ENCODE measurements at regions not wholly inside any gene's neighbourhood (a gene's known extent, or its start where the extent isn't known, plus 50 kb on each side); places are given as distances from the start of the nearest gene placed in this dataset.
A peak's percentile ranks its signal among the peaks of the same experiment; 100 is the strongest.
"Not testable (repeated sequence)": the region's sequence is repeated elsewhere in the genome, so short reads cannot be mapped to it uniquely, and the experiment has no call there.

DNA sequence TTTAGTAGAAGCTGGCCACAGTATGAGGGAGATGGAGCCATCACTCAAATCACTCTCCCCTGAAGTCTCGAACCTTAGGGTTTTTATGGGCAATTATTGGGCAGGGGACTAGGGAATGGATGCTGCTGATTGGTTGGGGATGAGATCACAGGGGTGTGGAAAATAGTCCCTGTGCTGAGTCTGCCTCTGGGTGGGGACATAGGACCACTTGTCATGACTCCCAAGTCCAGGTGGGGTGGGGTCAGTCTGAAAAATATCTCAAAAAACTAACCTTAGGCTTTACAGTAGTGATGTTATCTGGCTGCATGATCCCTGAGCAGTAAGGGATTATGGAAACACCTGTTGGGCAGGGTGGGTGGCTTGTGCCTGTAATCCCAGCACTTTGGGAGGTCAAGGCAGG, 98.6 kb downstream of the XRCC2 start:
- Mint-ChIP-seq H3K27ac (no peak overlapping the region), H3K4me1 (peaks cover 2% of the 10 kb centered on the region), H3K4me3 (no peak overlapping the region), H3K27me3 (no peaks in the 10 kb centered on the region), H3K9me3 (ENCODE audit: insufficient read depth) (no peaks in the 10 kb centered on the region)
- no CpG with 5 or more reads among the region's 1 CpG for WGBS (ENCODE audit: insufficient coverage)
- TF ChIP-seq, protein P1, sequence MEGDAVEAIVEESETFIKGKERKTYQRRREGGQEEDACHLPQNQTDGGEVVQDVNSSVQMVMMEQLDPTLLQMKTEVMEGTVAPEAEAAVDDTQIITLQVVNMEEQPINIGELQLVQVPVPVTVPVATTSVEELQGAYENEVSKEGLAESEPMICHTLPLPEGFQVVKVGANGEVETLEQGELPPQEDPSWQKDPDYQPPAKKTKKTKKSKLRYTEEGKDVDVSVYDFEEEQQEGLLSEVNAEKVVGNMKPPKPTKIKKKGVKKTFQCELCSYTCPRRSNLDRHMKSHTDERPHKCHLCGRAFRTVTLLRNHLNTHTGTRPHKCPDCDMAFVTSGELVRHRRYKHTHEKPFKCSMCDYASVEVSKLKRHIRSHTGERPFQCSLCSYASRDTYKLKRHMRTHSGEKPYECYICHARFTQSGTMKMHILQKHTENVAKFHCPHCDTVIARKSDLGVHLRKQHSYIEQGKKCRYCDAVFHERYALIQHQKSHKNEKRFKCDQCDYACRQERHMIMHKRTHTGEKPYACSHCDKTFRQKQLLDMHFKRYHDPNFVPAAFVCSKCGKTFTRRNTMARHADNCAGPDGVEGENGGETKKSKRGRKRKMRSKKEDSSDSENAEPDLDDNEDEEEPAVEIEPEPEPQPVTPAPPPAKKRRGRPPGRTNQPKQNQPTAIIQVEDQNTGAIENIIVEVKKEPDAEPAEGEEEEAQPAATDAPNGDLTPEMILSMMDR (IDR thresholded peaks at IDR 0.05), result no peak
- no peak for TF ChIP-seq EZH2 (IDR thresholded peaks at IDR 0.05; ENCODE audit: borderline replicate concordance, insufficient read depth, low read depth, low read length, poor library complexity, severe bottlenecking)
- Histone ChIP-seq H3K4me1 (ENCODE audit: control insufficient read depth in 2 of 2, insufficient read depth in 2 of 2, low read length in 2 of 2) (peaks cover 0 to 5% of the 10 kb centered on the region in 2 donors), H3K4me2 (replicated peaks; ENCODE audit: low read depth, low read length, poor library complexity, severe bottlenecking) (no peak overlapping the region), H3K27ac (ENCODE audit: low read length in 2 of 2) (no peak overlapping the region), H3K27me3 (replicated peaks in 1 of 4; ENCODE audit: control extremely low read depth in 1 of 4, control insufficient read depth in 3 of 4, insufficient read depth in 4 of 4, low read length in 3 of 4) (no peaks in the 10 kb centered on the region), H4K20me1 (ENCODE audit: control insufficient read depth, insufficient read depth, low read length, poor library complexity, severe bottlenecking) (no peaks in the 10 kb centered on the region), H3K79me2 (ENCODE audit: control insufficient read depth, insufficient read depth, low read length) (no peaks in the 10 kb centered on the region), H3K9ac (ENCODE audit: low read length) (no peak overlapping the region), H3K9me3 (ENCODE audit: control extremely low read depth in 1 of 3, control insufficient read depth in 2 of 3, insufficient read depth in 1 of 3, low read length in 2 of 3) (no peaks in the 10 kb centered on the region), H2AFZ (ENCODE audit: insufficient read depth, low read depth, low read length, poor library complexity, severe bottlenecking) (no peak overlapping the region), H3K4me3 (ENCODE audit: control extremely low read depth in 1 of 5, extremely low read depth in 1 of 5, insufficient read depth in 1 of 5, low read depth in 2 of 5, low read length in 4 of 5) (no peak overlapping the region), H3K36me3 (replicated peaks in 1 of 2; ENCODE audit: control extremely low read depth in 1 of 2, control insufficient read depth in 1 of 2, extremely low read depth in 1 of 2, insufficient read depth in 2 of 2, low read length in 1 of 2) (no peaks in the 10 kb centered on the region)
- ATAC-seq (ENCODE audit: low read depth) (no peak), DNase-seq (no peak)
- CTCF ChIA-PET, result no interaction called here
- POLR2A ChIA-PET, result no interaction called here
- intact Hi-C loops (cut with micrococcal nuclease), result no loop called here

DNA sequence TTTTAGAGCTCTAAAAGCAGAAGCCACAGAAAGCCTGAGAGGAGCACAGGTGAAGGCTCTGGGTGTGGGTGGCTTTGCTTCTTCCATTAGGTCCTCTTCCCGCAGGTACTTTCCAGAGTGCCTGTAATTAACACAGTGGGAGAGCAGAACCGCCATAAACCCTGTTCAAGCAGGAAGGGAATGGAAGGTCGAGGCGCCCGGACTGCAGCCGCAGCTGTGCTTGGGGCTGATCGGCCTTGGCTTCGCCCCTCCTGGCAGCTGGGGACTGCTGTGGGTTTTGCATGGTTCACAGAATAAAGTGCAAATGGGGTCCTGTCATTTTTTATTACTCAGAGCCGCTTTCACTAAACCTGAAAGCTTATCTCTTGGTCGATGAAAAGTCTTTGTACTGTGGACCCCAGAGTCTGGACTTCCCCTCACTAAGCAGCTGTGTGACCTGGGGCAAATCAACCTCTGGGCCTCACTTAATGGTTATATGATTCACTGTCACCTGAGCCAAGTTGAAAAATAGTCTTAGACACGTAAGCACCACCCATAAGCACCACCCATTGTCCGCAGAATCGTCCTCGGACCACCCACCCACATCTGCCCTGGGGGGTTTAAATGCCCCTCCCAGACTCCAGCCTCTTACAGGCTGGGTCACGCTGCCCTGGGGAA, 100.9 kb downstream of the XRCC2 start:
- Histone ChIP-seq H3K27me3 (replicated peaks in 1 of 4; ENCODE audit: control extremely low read depth in 1 of 4, control insufficient read depth in 3 of 4, insufficient read depth in 4 of 4, low read length in 3 of 4) (no peaks in the 10 kb centered on the region), H3K4me3 (ENCODE audit: control extremely low read depth in 1 of 5, extremely low read depth in 1 of 5, insufficient read depth in 1 of 5, low read depth in 2 of 5, low read length in 4 of 5) (no peak overlapping the region), H4K20me1 (ENCODE audit: control insufficient read depth, insufficient read depth, low read length, poor library complexity, severe bottlenecking) (no peaks in the 10 kb centered on the region), H3K4me1 (ENCODE audit: control insufficient read depth in 2 of 2, insufficient read depth in 2 of 2, low read length in 2 of 2) (peaks cover 0 to 5% of the 10 kb centered on the region in 2 donors), H3K79me2 (ENCODE audit: control insufficient read depth, insufficient read depth, low read length) (no peaks in the 10 kb centered on the region), H3K27ac (ENCODE audit: low read length in 2 of 2) (no peak overlapping the region), H3K4me2 (replicated peaks; ENCODE audit: low read depth, low read length, poor library complexity, severe bottlenecking) (no peak overlapping the region), H3K36me3 (replicated peaks in 1 of 2; ENCODE audit: control extremely low read depth in 1 of 2, control insufficient read depth in 1 of 2, extremely low read depth in 1 of 2, insufficient read depth in 2 of 2, low read length in 1 of 2) (no peaks in the 10 kb centered on the region), H3K9ac (ENCODE audit: low read length) (no peak overlapping the region), H3K9me3 (ENCODE audit: control extremely low read depth in 1 of 3, control insufficient read depth in 2 of 3, insufficient read depth in 1 of 3, low read length in 2 of 3) (no peaks in the 10 kb centered on the region), H2AFZ (ENCODE audit: insufficient read depth, low read depth, low read length, poor library complexity, severe bottlenecking) (no peak overlapping the region)
- Mint-ChIP-seq H3K4me3 (peak overlapping the region; percentile 16), H3K4me1 (peaks cover 2% of the 10 kb centered on the region), H3K27me3 (no peaks in the 10 kb centered on the region), H3K9me3 (ENCODE audit: insufficient read depth) (no peaks in the 10 kb centered on the region), H3K27ac (peak overlapping the region; percentile 41)
- CTCF ChIA-PET, result no interaction called here
- POLR2A ChIA-PET, result no interaction called here
- TF ChIP-seq EZH2 (IDR thresholded peaks at IDR 0.05; ENCODE audit: borderline replicate concordance, insufficient read depth, low read depth, low read length, poor library complexity, severe bottlenecking), result no peak
- TF ChIP-seq, protein P1 (IDR thresholded peaks at IDR 0.05), result no peak
- ATAC-seq (ENCODE audit: low read depth) (peak; percentile 58), DNase-seq (peak; percentile 19)
- intact Hi-C loops (cut with micrococcal nuclease), result no loop called here
- WGBS (ENCODE audit: insufficient coverage), result 59% methylated on average over 15 of the region's 15 CpGs

DNA sequence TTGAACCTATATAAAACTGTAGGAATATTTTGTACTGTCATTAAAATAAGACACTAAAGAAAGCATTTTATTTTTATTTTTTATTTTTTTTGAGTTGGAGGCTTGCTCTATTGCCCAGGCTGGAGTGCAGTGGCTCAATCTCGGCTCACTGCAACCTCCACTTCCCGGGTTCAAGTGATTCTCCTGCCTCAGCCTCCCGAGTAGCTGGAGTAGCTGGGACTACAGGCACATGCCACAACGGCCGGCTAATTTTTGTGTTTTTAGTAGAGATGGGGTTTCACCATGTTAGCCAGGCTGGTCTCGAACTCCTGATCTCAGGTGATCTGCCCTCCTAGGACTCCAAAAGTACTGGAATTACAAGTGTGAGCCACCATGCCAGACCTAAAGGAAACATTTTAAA, 102.8 kb downstream of the XRCC2 start:
- ATAC-seq (ENCODE audit: low read depth); H2AFZ ChIP-seq (ENCODE audit: insufficient read depth, low read depth, low read length, poor library complexity, severe bottlenecking); H3K4me3 Mint-ChIP-seq; H3K9ac ChIP-seq (ENCODE audit: low read length); H4K20me1 ChIP-seq (ENCODE audit: control insufficient read depth, insufficient read depth, low read length, poor library complexity, severe bottlenecking); H3K4me1 ChIP-seq (ENCODE audit: control insufficient read depth in 2 of 2, insufficient read depth in 2 of 2, low read length in 2 of 2); H3K4me2 ChIP-seq (replicated peaks; ENCODE audit: low read depth, low read length, poor library complexity, severe bottlenecking); H3K27ac Mint-ChIP-seq; H3K36me3 ChIP-seq (replicated peaks in 1 of 2; ENCODE audit: control extremely low read depth in 1 of 2, control insufficient read depth in 1 of 2, extremely low read depth in 1 of 2, insufficient read depth in 2 of 2, low read length in 1 of 2); DNase-seq; H3K4me3 ChIP-seq (ENCODE audit: control extremely low read depth in 1 of 5, extremely low read depth in 1 of 5, insufficient read depth in 1 of 5, low read depth in 2 of 5, low read length in 4 of 5); H3K79me2 ChIP-seq (ENCODE audit: control insufficient read depth, insufficient read depth, low read length); H3K27ac ChIP-seq (ENCODE audit: low read length in 2 of 2); H3K9me3 Mint-ChIP-seq (ENCODE audit: insufficient read depth); H3K27me3 ChIP-seq (replicated peaks in 1 of 4; ENCODE audit: control extremely low read depth in 1 of 4, control insufficient read depth in 3 of 4, insufficient read depth in 4 of 4, low read length in 3 of 4); POLR2A ChIA-PET; H3K9me3 ChIP-seq (ENCODE audit: control extremely low read depth in 1 of 3, control insufficient read depth in 2 of 3, insufficient read depth in 1 of 3, low read length in 2 of 3); H3K4me1 Mint-ChIP-seq; intact Hi-C loops (cut with micrococcal nuclease); H3K27me3 Mint-ChIP-seq: not testable (repeated sequence)
- WGBS (ENCODE audit: insufficient coverage), result 95% methylated on average over 2 of the region's 6 CpGs
- CTCF ChIA-PET, result interaction anchor here (0.6 kb wide), 1 partner anchor 126 kb away, joined by 3 read pairs; no protein-coding TSS in a partner anchor

Data from B cell (primary cell).